GM12865 (cell line): ENCODE measurements at regions not wholly inside any gene's neighbourhood (a gene's known extent, or its start where the extent isn't known, plus 50 kb on each side); places are given as distances from the start of the nearest gene placed in this dataset.
"Not testable (repeated sequence)": the region's sequence is repeated elsewhere in the genome, so short reads cannot be mapped to it uniquely, and the experiment has no call there.

Experiments used
- DNase-seq: peaks from one replicate; pipeline ENCODE4 v3.0.0; 2010; ENCODE audit warnings: low read depth
- H3K4me3 ChIP-seq: 2 replicates; pipeline ENCODE4 v1.5.1; 2011; ENCODE audit warnings: mild to moderate bottlenecking, low read depth, low read length, control low read depth
- CTCF ChIP-seq: IDR thresholded peaks from 2 replicates; pipeline ENCODE4 v1.5.1; 2011; ENCODE audit warnings: low read length, control low read depth, low read depth, inconsistent platforms; ENCODE audit not compliant: insufficient read depth; ENCODE audit errors: missing control alignments

- DNase-seq: no peak
- H3K4me3 ChIP-seq: no peak overlapping the region
- TF ChIP-seq CTCF: no peak
Measured at GRCh38 chr19:21621671-21622070, 116.3 kb downstream of the ZNF429 start.

GRCh38 chr19:21617740-21618339, 112.4 kb downstream of the ZNF429 start:
- DNase-seq: no peak
- H3K4me3 ChIP-seq: no peak overlapping the region
- no peak for TF ChIP-seq CTCF

- not testable (repeated sequence) for DNase-seq, H3K4me3 ChIP-seq
Measured at GRCh38 chr19:21614776-21615175, 109.4 kb downstream of the ZNF429 start.

GRCh38 chr19:21613201-21613600, 107.8 kb downstream of the ZNF429 start:
- DNase-seq, H3K4me3 ChIP-seq: not testable (repeated sequence)

GRCh38 chr19:21612403-21612872, 107.0 kb downstream of the ZNF429 start:
- DNase-seq: no peak
- H3K4me3 ChIP-seq: no peak overlapping the region
- TF ChIP-seq CTCF: no peak

GRCh38 chr19:21611659-21612402, 106.4 kb downstream of the ZNF429 start:
- no peak for DNase-seq
- no peak for TF ChIP-seq CTCF

GRCh38 chr19:21610787-21611186, 105.4 kb downstream of the ZNF429 start:
- no peak for DNase-seq
- H3K4me3 ChIP-seq: no peak overlapping the region
- TF ChIP-seq CTCF: no peak

More at GRCh38 chr19:21611659-21612402, 106.4 kb downstream of the ZNF429 start:
- H3K4me3 ChIP-seq: no peak overlapping the region

- DNase-seq: no peak
- TF ChIP-seq CTCF: no peak
- no peak overlapping the region for H3K4me3 ChIP-seq
Measured at GRCh38 chr19:21610341-21610740, 104.9 kb downstream of the ZNF429 start.
